ENCODE measurements at regions not wholly inside any gene's neighbourhood (a gene's known extent, or its start where the extent isn't known, plus 50 kb on each side); places are given as distances from the start of the nearest gene placed in this dataset.
A peak's percentile ranks its signal among the peaks of the same experiment; 100 is the strongest.

- DNase-seq (ENCODE audit: low read depth), result no peak
Measured at GRCh38 chr19:28019901-28020300, 1193.0 kb downstream of the UQCRFS1 start.

- no peak for DNase-seq (ENCODE audit: low read depth)
Measured at GRCh38 chr19:28019371-28019770, 1193.6 kb downstream of the UQCRFS1 start.

GRCh38 chr19:28018499-28018898 is 1194.5 kb downstream of the UQCRFS1 start:
- no peak for DNase-seq (ENCODE audit: low read depth)

- no peak for DNase-seq (ENCODE audit: low read depth)
Measured at GRCh38 chr19:28014615-28015405, 1198.1 kb downstream of the UQCRFS1 start.

- no peak for DNase-seq (ENCODE audit: low read depth)
Measured at GRCh38 chr19:28012361-28012760, 1200.6 kb downstream of the UQCRFS1 start.

GRCh38 chr19:28010656-28011055 is 1202.3 kb downstream of the UQCRFS1 start:
- peak; percentile 34 for DNase-seq (ENCODE audit: low read depth)

GRCh38 chr19:28009696-28010095 is 1203.3 kb downstream of the UQCRFS1 start:
- no peak for DNase-seq (ENCODE audit: low read depth)

- DNase-seq (ENCODE audit: low read depth), result no peak
Measured at GRCh38 chr19:28008695-28009094, 1204.3 kb downstream of the UQCRFS1 start.

GRCh38 chr19:28003543-28003942 is 1209.4 kb downstream of the UQCRFS1 start:
- no peak for DNase-seq (ENCODE audit: low read depth)

GRCh38 chr19:27997069-27997468 is 1215.9 kb downstream of the UQCRFS1 start:
- no peak for DNase-seq (ENCODE audit: low read depth)

GRCh38 chr19:27993619-27994570 is 1219.1 kb downstream of the UQCRFS1 start:
- no peak for DNase-seq (ENCODE audit: low read depth)

- no peak for DNase-seq (ENCODE audit: low read depth)
Measured at GRCh38 chr19:27986299-27986698, 1226.7 kb downstream of the UQCRFS1 start.

- DNase-seq (ENCODE audit: low read depth), result no peak
Measured at GRCh38 chr19:27975419-27976005, 1237.4 kb downstream of the UQCRFS1 start.

- DNase-seq (ENCODE audit: low read depth), result no peak
Measured at GRCh38 chr19:27974082-27974513, 1238.9 kb downstream of the UQCRFS1 start.

GRCh38 chr19:27972291-27973040 is 1240.5 kb downstream of the UQCRFS1 start:
- no peak for DNase-seq (ENCODE audit: low read depth)

GRCh38 chr19:27971869-27972268 is 1241.1 kb downstream of the UQCRFS1 start:
- no peak for DNase-seq (ENCODE audit: low read depth)

GRCh38 chr19:27971071-27971470 is 1241.9 kb downstream of the UQCRFS1 start:
- DNase-seq (ENCODE audit: low read depth), result no peak

- DNase-seq (ENCODE audit: low read depth), result no peak
Measured at GRCh38 chr19:27966390-27966816, 1246.5 kb downstream of the UQCRFS1 start.

GRCh38 chr19:27964185-27964584 is 1248.8 kb downstream of the UQCRFS1 start:
- DNase-seq (ENCODE audit: low read depth), result no peak

- DNase-seq (ENCODE audit: low read depth), result no peak
Measured at GRCh38 chr19:27962264-27962663, 1250.7 kb downstream of the UQCRFS1 start.

Measured in CMK (cell line).